ENCODE measurements at regions not wholly inside any gene's neighbourhood (a gene's known extent, or its start where the extent isn't known, plus 50 kb on each side); places are given as distances from the start of the nearest gene placed in this dataset.

- H3K27me3 ChIP-seq (ENCODE audit: control insufficient read depth, low read length): no peaks in the 10 kb centered on the region
- TF ChIP-seq CTCF (IDR thresholded peaks at IDR 0.05; ENCODE audit: low read depth, low read length, poor library complexity, severe bottlenecking) (no peak), EZH2phosphoT487 (IDR thresholded peaks at IDR 0.05; ENCODE audit: borderline replicate concordance, low read length) (no peak)
- no peak overlapping the region for H3K4me2 ChIP-seq (ENCODE audit: low read length)
- H3K4me1 ChIP-seq (ENCODE audit: control insufficient read depth, low read length): no peaks in the 10 kb centered on the region
- H3K9me2 ChIP-seq (replicated peaks; ENCODE audit: control insufficient read depth, low read length): no peaks in the 10 kb centered on the region
- no peaks in the 10 kb centered on the region for H3K36me3 ChIP-seq (ENCODE audit: control insufficient read depth, low read length)
- no peaks in the 10 kb centered on the region for H3F3A ChIP-seq (ENCODE audit: control insufficient read depth, insufficient read depth)
- H3K27ac ChIP-seq (ENCODE audit: low read depth, low read length): no peak overlapping the region
- H3K9me3 ChIP-seq (ENCODE audit: control insufficient read depth, insufficient read depth, low read length): no peaks in the 10 kb centered on the region
- no peak overlapping the region for H3K4me3 ChIP-seq (ENCODE audit: low read length)
- no peaks in the 10 kb centered on the region for H3K79me2 ChIP-seq (ENCODE audit: control insufficient read depth, low read length)
- no peaks in the 10 kb centered on the region for H4K20me1 ChIP-seq (ENCODE audit: control insufficient read depth, insufficient read depth, low read depth, low read length)
These were observed 256.8 kb downstream of the PLOD2 start for GRCh38 chr3:145904138-145904537.

- Histone ChIP-seq H3K27me3 (ENCODE audit: control insufficient read depth, low read length) (no peaks in the 10 kb centered on the region), H3K27ac (ENCODE audit: low read depth, low read length) (no peak overlapping the region), H4K20me1 (ENCODE audit: control insufficient read depth, insufficient read depth, low read depth, low read length) (no peaks in the 10 kb centered on the region), H3K9me3 (ENCODE audit: control insufficient read depth, insufficient read depth, low read length) (no peaks in the 10 kb centered on the region), H3K36me3 (ENCODE audit: control insufficient read depth, low read length) (no peaks in the 10 kb centered on the region), H3K4me2 (ENCODE audit: low read length) (no peak overlapping the region), H3K9me2 (replicated peaks; ENCODE audit: control insufficient read depth, low read length) (no peaks in the 10 kb centered on the region), H3K4me3 (ENCODE audit: low read length) (no peak overlapping the region), H3F3A (ENCODE audit: control insufficient read depth, insufficient read depth) (no peaks in the 10 kb centered on the region), H3K4me1 (ENCODE audit: control insufficient read depth, low read length) (no peaks in the 10 kb centered on the region), H3K79me2 (ENCODE audit: control insufficient read depth, low read length) (no peaks in the 10 kb centered on the region)
- no peak for TF ChIP-seq EZH2phosphoT487 (IDR thresholded peaks at IDR 0.05; ENCODE audit: borderline replicate concordance, low read length)
- no peak for TF ChIP-seq CTCF (IDR thresholded peaks at IDR 0.05; ENCODE audit: low read depth, low read length, poor library complexity, severe bottlenecking)
These were observed 254.7 kb downstream of the PLOD2 start for GRCh38 chr3:145906301-145906700.

GRCh38 chr3:145906755-145907154 is 254.2 kb downstream of the PLOD2 start:
- Histone ChIP-seq H4K20me1 (ENCODE audit: control insufficient read depth, insufficient read depth, low read depth, low read length) (no peaks in the 10 kb centered on the region), H3K27ac (ENCODE audit: low read depth, low read length) (no peak overlapping the region), H3K9me3 (ENCODE audit: control insufficient read depth, insufficient read depth, low read length) (no peaks in the 10 kb centered on the region), H3K4me2 (ENCODE audit: low read length) (no peak overlapping the region), H3K9me2 (replicated peaks; ENCODE audit: control insufficient read depth, low read length) (no peaks in the 10 kb centered on the region), H3K36me3 (ENCODE audit: control insufficient read depth, low read length) (no peaks in the 10 kb centered on the region), H3K4me3 (ENCODE audit: low read length) (no peak overlapping the region), H3K4me1 (ENCODE audit: control insufficient read depth, low read length) (no peaks in the 10 kb centered on the region), H3K79me2 (ENCODE audit: control insufficient read depth, low read length) (no peaks in the 10 kb centered on the region), H3K27me3 (ENCODE audit: control insufficient read depth, low read length) (no peaks in the 10 kb centered on the region), H3F3A (ENCODE audit: control insufficient read depth, insufficient read depth) (no peaks in the 10 kb centered on the region)
- TF ChIP-seq CTCF (IDR thresholded peaks at IDR 0.05; ENCODE audit: low read depth, low read length, poor library complexity, severe bottlenecking) (no peak), EZH2phosphoT487 (IDR thresholded peaks at IDR 0.05; ENCODE audit: borderline replicate concordance, low read length) (no peak)

GRCh38 chr3:145911016-145911415 is 250.0 kb downstream of the PLOD2 start:
- Histone ChIP-seq H3K4me3 (ENCODE audit: low read length) (no peak overlapping the region), H3K9me2 (replicated peaks; ENCODE audit: control insufficient read depth, low read length) (no peaks in the 10 kb centered on the region), H3K4me2 (ENCODE audit: low read length) (no peak overlapping the region), H3K36me3 (ENCODE audit: control insufficient read depth, low read length) (no peaks in the 10 kb centered on the region), H3K79me2 (ENCODE audit: control insufficient read depth, low read length) (no peaks in the 10 kb centered on the region), H3K9me3 (ENCODE audit: control insufficient read depth, insufficient read depth, low read length) (no peaks in the 10 kb centered on the region), H3K4me1 (ENCODE audit: control insufficient read depth, low read length) (no peaks in the 10 kb centered on the region), H3F3A (ENCODE audit: control insufficient read depth, insufficient read depth) (no peaks in the 10 kb centered on the region), H3K27ac (ENCODE audit: low read depth, low read length) (no peak overlapping the region), H3K27me3 (ENCODE audit: control insufficient read depth, low read length) (no peaks in the 10 kb centered on the region), H4K20me1 (ENCODE audit: control insufficient read depth, insufficient read depth, low read depth, low read length) (no peaks in the 10 kb centered on the region)
- TF ChIP-seq CTCF (IDR thresholded peaks at IDR 0.05; ENCODE audit: low read depth, low read length, poor library complexity, severe bottlenecking): no peak
- TF ChIP-seq EZH2phosphoT487 (IDR thresholded peaks at IDR 0.05; ENCODE audit: borderline replicate concordance, low read length): no peak

All from DOHH2 (cell line).